ENCODE measurements at regions not wholly inside any gene's neighbourhood (a gene's known extent, or its start where the extent isn't known, plus 50 kb on each side); places are given as distances from the start of the nearest gene placed in this dataset.

GRCh38 chr20:55038684-55039083 lies 563.3 kb downstream of the DOK5 start:
- TF ChIP-seq CTCF (IDR thresholded peaks at IDR 0.05; ENCODE audit: low read length, missing control alignments), result no peak
- DNase-seq (ENCODE audit: low read depth), result no peak
- no peak overlapping the region for H3K4me3 ChIP-seq (replicated peaks; ENCODE audit: low read depth, low read length)

GRCh38 chr20:55031971-55032370 lies 556.6 kb downstream of the DOK5 start:
- DNase-seq (ENCODE audit: low read depth), result no peak
- no peak overlapping the region for H3K4me3 ChIP-seq (replicated peaks; ENCODE audit: low read depth, low read length)
- no peak for TF ChIP-seq CTCF (IDR thresholded peaks at IDR 0.05; ENCODE audit: low read length, missing control alignments)

GRCh38 chr20:55014766-55015165 lies 539.4 kb downstream of the DOK5 start:
- TF ChIP-seq CTCF (IDR thresholded peaks at IDR 0.05; ENCODE audit: low read length, missing control alignments), result no peak
- no peak for DNase-seq (ENCODE audit: low read depth)
- no peak overlapping the region for H3K4me3 ChIP-seq (replicated peaks; ENCODE audit: low read depth, low read length)

GRCh38 chr20:55010761-55011160 lies 535.4 kb downstream of the DOK5 start:
- no peak for DNase-seq (ENCODE audit: low read depth)
- no peak overlapping the region for H3K4me3 ChIP-seq (replicated peaks; ENCODE audit: low read depth, low read length)
- TF ChIP-seq CTCF (IDR thresholded peaks at IDR 0.05; ENCODE audit: low read length, missing control alignments), result no peak

- no peak for DNase-seq (ENCODE audit: low read depth)
- no peak for TF ChIP-seq CTCF (IDR thresholded peaks at IDR 0.05; ENCODE audit: low read length, missing control alignments)
- no peak overlapping the region for H3K4me3 ChIP-seq (replicated peaks; ENCODE audit: low read depth, low read length)
Measured at GRCh38 chr20:55009066-55009465, 533.7 kb downstream of the DOK5 start.

GRCh38 chr20:55004044-55004443 lies 528.7 kb downstream of the DOK5 start:
- DNase-seq (ENCODE audit: low read depth), result no peak
- TF ChIP-seq CTCF (IDR thresholded peaks at IDR 0.05; ENCODE audit: low read length, missing control alignments), result no peak
- H3K4me3 ChIP-seq (replicated peaks; ENCODE audit: low read depth, low read length), result no peak overlapping the region

- H3K4me3 ChIP-seq (replicated peaks; ENCODE audit: low read depth, low read length), result no peak overlapping the region
- no peak for TF ChIP-seq CTCF (IDR thresholded peaks at IDR 0.05; ENCODE audit: low read length, missing control alignments)
- no peak for DNase-seq (ENCODE audit: low read depth)
Measured at GRCh38 chr20:54995553-54995952, 520.2 kb downstream of the DOK5 start.
